ENCODE measurements at regions not wholly inside any gene's neighbourhood (a gene's known extent, or its start where the extent isn't known, plus 50 kb on each side); places are given as distances from the start of the nearest gene placed in this dataset.

DNA sequence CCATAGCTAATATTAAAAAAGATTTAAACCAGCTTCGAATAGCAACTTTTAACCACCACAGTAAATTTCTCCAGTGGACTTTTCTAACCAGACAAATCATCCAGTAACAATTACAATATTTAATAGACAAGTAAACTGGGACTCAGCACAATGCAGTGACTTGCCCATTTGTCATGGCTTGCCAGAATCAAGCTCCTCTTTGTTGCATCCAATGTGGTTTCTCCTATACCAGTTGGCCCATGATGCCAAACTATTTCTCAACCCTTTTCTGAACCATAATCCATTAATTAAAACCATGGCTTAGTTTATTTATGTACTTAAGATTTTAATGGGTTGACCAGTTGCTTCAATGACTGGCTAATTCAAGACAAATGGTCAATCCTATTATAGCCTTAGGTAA, 64.4 kb downstream of the DIO2 start:
- Mint-ChIP-seq H3K27me3 (no peaks in the 10 kb centered on the region), H3K36me3 (no peaks in the 10 kb centered on the region), H3K4me1 (ENCODE audit: unreplicated experiment) (no peaks in the 10 kb centered on the region), H3K27ac (no peak overlapping the region), H3K9me3 (peaks cover 4% of the 10 kb centered on the region), H3K4me3 (no peak overlapping the region)
- no peak for DNase-seq (ENCODE audit: extremely low spot score, unreplicated experiment)
- TF ChIP-seq, protein P1, sequence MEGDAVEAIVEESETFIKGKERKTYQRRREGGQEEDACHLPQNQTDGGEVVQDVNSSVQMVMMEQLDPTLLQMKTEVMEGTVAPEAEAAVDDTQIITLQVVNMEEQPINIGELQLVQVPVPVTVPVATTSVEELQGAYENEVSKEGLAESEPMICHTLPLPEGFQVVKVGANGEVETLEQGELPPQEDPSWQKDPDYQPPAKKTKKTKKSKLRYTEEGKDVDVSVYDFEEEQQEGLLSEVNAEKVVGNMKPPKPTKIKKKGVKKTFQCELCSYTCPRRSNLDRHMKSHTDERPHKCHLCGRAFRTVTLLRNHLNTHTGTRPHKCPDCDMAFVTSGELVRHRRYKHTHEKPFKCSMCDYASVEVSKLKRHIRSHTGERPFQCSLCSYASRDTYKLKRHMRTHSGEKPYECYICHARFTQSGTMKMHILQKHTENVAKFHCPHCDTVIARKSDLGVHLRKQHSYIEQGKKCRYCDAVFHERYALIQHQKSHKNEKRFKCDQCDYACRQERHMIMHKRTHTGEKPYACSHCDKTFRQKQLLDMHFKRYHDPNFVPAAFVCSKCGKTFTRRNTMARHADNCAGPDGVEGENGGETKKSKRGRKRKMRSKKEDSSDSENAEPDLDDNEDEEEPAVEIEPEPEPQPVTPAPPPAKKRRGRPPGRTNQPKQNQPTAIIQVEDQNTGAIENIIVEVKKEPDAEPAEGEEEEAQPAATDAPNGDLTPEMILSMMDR (conservative IDR thresholded peaks at IDR 0.05), result no peak

DNA sequence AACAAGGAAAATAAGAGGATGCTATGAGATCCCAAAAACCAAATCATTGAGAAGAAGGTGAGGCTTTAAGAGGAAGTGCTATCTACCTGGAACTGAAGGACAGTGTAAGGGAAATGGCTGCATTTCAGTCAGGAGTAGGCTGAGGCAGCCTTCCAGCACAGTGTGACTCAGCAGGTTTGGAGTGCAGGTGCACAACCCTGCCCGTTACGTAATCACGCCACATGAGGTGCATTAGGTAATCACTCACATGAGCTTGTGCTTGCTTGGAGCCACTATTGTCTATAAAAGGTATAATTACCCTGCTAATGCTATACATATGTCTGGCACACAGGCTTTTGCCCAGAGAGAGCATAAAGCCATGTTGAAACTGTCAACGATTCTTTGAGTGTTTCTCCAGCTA, 74.9 kb downstream of the DIO2 start:
- Mint-ChIP-seq H3K4me3 (no peak overlapping the region), H3K4me1 (ENCODE audit: unreplicated experiment) (no peaks in the 10 kb centered on the region), H3K9me3 (peaks cover 3% of the 10 kb centered on the region), H3K27ac (peak overlapping the region; percentile 45), H3K36me3 (no peaks in the 10 kb centered on the region), H3K27me3 (no peaks in the 10 kb centered on the region)
- TF ChIP-seq, protein P1 (conservative IDR thresholded peaks at IDR 0.05), result no peak
- no peak for DNase-seq (ENCODE audit: extremely low spot score, unreplicated experiment)

DNA sequence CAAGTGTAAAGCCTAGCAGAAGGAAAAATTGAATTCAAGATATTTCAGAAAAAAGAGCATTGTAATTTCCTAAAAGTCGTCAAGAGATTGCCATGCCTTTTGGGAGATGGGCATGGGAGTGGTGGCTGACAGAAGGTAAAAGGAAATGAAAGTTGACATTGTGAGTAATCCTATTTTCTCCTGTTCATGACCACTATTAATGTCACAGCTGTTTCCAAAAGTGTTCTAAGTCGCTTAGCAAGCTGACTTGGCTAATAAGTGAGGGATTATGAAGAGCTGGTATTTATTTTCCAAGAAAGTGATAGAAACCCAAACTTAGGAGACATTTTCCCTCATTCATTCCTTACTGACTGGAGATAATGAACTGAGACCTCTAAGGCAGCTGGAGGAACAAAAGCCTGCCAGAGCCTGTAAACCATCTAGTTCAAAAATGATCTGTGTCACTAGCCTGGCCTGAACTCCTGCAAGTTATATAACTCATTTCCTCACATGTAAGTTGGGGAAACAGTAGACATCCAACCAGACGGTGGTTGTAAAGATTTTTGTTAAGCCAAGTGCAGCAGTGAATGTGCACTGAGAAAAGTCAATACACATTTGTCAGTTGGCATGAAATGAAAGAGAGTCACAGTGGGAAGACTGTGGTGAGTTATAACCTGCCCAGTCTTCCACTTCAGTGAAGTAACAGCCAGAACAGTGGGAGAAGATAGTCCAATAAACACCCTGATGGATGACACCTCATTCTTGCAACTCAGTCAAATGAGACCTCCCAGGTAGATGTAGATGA, 75.8 kb downstream of the DIO2 start:
- Mint-ChIP-seq H3K27me3 (no peaks in the 10 kb centered on the region), H3K4me1 (ENCODE audit: unreplicated experiment) (no peaks in the 10 kb centered on the region), H3K27ac (no peak overlapping the region), H3K9me3 (peaks cover 3% of the 10 kb centered on the region), H3K4me3 (no peak overlapping the region), H3K36me3 (no peaks in the 10 kb centered on the region)
- DNase-seq (ENCODE audit: extremely low spot score, unreplicated experiment), result no peak
- TF ChIP-seq, protein P1 (conservative IDR thresholded peaks at IDR 0.05), result no peak

DNA sequence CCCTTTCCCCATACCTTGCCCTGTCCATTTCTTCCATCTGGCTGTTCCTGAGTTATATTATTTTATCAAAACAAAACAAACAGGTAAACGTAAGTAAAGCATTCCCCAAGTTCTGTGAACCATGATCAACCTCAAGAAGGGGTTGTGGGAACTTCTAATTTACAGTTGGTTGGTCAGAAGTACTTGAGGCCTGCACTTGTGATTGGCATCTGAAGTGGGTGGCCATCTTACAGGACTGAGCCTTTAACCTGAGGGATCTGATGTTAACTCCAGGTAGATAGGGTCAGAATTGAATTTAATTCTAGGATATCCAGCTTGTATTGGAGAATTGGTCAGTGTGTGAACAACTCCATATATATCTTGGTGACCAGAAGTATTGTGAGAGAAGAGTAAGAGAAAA, 77.0 kb downstream of the DIO2 start:
- Mint-ChIP-seq H3K27me3 (no peaks in the 10 kb centered on the region), H3K27ac (no peak overlapping the region), H3K4me3 (no peak overlapping the region), H3K4me1 (ENCODE audit: unreplicated experiment) (no peaks in the 10 kb centered on the region), H3K9me3 (peaks cover 3% of the 10 kb centered on the region), H3K36me3 (no peaks in the 10 kb centered on the region)
- TF ChIP-seq, protein P1 (conservative IDR thresholded peaks at IDR 0.05), result no peak
- no peak for DNase-seq (ENCODE audit: extremely low spot score, unreplicated experiment)

DNA sequence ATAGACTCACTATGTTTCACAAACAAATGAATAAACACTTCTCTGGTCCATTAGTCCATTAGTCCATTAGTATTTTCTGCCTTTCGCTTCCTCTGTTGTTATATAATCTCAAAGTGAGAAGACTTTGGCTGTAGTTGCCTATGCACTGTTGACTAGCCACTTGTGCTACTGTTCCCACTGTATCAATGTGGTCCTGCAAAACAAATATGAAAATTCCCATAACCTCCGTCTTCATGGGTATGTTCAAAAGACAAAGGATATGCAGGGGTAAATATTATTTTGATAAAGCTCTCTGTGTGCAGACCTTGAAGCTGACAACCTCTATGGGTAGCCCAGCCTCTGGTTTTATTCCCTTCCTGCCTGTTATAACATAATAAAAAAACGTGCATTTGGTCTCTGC, 77.8 kb downstream of the DIO2 start:
- no peaks in the 10 kb centered on the region for H3K36me3 Mint-ChIP-seq
- DNase-seq (ENCODE audit: extremely low spot score, unreplicated experiment), result no peak
- no peaks in the 10 kb centered on the region for H3K27me3 Mint-ChIP-seq
- no peaks in the 10 kb centered on the region for H3K4me1 Mint-ChIP-seq (ENCODE audit: unreplicated experiment)
- peaks cover 3% of the 10 kb centered on the region for H3K9me3 Mint-ChIP-seq
- no peak overlapping the region for H3K27ac Mint-ChIP-seq
- no peak overlapping the region for H3K4me3 Mint-ChIP-seq
- TF ChIP-seq, protein P1 (conservative IDR thresholded peaks at IDR 0.05), result no peak

Data from type B pancreatic cell (in vitro differentiated cells).